HFF-Myc (cell line): ENCODE measurements at regions not wholly inside any gene's neighbourhood (a gene's known extent, or its start where the extent isn't known, plus 50 kb on each side); places are given as distances from the start of the nearest gene placed in this dataset.

Source experiments
- DNase-seq: peaks from one replicate; pipeline ENCODE4 v3.0.0-alpha.2; 2011; ENCODE audit warnings: low read depth; ENCODE audit errors: extremely low read depth
- H3K4me3 ChIP-seq: replicated peaks from 2 replicates; pipeline ENCODE4 v1.5.1; 2011; ENCODE audit warnings: low read depth, mild to moderate bottlenecking, control low read depth, low read length
- CTCF ChIP-seq: IDR thresholded peaks from 2 replicates; pipeline ENCODE4 v1.5.1; 2012; ENCODE audit warnings: mild to moderate bottlenecking, low read depth, low read length, control low read depth; ENCODE audit errors: missing control alignments

DNA sequence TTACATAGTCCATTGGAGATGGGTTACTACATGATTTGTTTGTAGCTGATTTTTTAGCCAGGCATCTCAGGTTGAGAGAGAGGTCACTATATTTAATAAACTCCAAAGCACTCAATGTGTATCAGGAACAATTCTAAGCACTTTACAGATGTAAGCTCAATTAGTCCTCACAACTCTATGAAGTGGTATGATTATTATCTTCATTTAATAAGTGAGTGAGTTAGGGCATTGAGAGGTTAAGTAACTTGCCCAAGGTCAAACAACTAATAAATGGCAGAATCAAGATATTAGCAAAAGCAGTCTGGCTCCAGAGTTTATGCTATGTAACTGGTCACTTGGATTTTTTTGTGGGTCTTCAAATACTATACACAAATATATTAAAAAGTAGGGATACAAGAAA, 56.3 kb upstream of the ABI3BP start:
- TF ChIP-seq CTCF: no peak
- no peak overlapping the region for H3K4me3 ChIP-seq
- no peak for DNase-seq

DNA sequence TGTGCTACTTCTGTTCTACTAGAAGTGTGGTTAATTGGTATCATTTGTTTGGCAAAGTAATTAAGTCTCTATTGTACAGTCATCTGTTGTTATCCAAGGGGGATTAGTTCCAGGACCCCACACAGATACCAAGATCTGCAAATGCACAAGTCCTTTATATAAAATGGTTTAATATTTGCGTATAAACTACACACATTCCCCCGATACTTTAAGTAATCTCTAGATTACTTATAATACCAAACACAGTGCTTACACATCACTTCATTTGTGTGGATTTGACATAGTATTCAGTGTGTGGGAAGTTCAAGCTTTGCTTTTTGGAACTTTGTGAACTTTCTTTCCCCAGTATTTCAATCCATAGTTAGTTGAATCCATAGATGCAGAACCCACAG, 50.5 kb upstream of the ABI3BP start:
- no peak for TF ChIP-seq CTCF
- DNase-seq: no peak
- no peak overlapping the region for H3K4me3 ChIP-seq

GRCh38 chr3:101042996-101043686, 49.9 kb upstream of the ABI3BP start:
- TF ChIP-seq CTCF: no peak
- no peak for DNase-seq
- H3K4me3 ChIP-seq: no peak overlapping the region
